Epithelial cell of esophagus (primary cell): ENCODE measurements at regions not wholly inside any gene's neighbourhood (a gene's known extent, or its start where the extent isn't known, plus 50 kb on each side); places are given as distances from the start of the nearest gene placed in this dataset.

Experiments
- DNase-seq: peaks from one replicate; pipeline ENCODE4 v3.0.0; 2010; ENCODE audit warnings: low read depth
- H3K4me3 ChIP-seq: 2 replicates; pipeline ENCODE4 v1.5.1; 2011; ENCODE audit warnings: mild to moderate bottlenecking, low read length, control low read depth
- TF ChIP-seq, protein P1 (sequence below): IDR thresholded peaks from 2 replicates; pipeline ENCODE4 v1.5.1; 2011; ENCODE audit warnings: low read depth, mild to moderate bottlenecking, low read length, control low read depth, inconsistent platforms; ENCODE audit not compliant: insufficient read depth; ENCODE audit errors: missing control alignments

DNA sequence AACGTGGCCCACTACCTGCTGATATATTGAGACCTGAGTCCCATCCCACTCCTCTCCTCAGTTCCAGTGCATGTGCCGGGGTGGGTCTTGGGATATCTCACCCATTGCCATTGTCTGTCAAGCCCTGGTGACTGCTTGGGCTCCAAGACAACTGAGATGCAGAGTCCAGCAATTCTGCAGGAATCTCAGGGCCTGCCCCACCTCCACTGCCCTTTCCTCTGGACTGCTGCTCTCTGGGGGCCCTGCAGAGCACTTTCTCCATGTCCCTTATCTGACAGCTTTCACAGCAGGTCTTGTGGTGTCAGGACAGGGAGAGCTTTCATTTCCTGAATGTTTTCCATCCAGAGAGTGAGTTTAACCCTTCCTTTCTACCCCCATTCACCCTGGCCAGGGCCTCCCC, 152.9 kb downstream of the ARL4C start:
- H3K4me3 ChIP-seq = no peak overlapping the region
- TF ChIP-seq, protein P1, sequence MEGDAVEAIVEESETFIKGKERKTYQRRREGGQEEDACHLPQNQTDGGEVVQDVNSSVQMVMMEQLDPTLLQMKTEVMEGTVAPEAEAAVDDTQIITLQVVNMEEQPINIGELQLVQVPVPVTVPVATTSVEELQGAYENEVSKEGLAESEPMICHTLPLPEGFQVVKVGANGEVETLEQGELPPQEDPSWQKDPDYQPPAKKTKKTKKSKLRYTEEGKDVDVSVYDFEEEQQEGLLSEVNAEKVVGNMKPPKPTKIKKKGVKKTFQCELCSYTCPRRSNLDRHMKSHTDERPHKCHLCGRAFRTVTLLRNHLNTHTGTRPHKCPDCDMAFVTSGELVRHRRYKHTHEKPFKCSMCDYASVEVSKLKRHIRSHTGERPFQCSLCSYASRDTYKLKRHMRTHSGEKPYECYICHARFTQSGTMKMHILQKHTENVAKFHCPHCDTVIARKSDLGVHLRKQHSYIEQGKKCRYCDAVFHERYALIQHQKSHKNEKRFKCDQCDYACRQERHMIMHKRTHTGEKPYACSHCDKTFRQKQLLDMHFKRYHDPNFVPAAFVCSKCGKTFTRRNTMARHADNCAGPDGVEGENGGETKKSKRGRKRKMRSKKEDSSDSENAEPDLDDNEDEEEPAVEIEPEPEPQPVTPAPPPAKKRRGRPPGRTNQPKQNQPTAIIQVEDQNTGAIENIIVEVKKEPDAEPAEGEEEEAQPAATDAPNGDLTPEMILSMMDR = no peak
- DNase-seq = no peak

DNA sequence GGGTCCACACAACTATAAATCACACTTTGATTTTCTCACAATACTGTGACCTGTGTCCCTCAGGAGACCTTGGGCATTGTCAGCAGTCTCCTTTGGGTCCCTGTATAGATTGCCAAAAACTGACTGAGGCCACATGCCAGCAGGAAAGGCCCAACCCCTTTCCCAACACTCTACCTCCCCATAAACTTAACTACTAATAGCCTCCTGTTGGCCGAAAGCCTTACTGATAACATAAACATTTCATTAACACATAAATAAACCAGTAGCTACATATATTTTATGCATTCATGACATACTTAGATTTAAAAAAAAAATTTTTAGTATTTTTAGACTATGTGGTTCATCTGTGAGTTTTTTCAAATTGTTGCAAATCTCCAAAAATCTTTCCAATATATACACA, 153.5 kb downstream of the ARL4C start:
- TF ChIP-seq, protein P1 = no peak
- H3K4me3 ChIP-seq = no peak overlapping the region
- DNase-seq = no peak

DNA sequence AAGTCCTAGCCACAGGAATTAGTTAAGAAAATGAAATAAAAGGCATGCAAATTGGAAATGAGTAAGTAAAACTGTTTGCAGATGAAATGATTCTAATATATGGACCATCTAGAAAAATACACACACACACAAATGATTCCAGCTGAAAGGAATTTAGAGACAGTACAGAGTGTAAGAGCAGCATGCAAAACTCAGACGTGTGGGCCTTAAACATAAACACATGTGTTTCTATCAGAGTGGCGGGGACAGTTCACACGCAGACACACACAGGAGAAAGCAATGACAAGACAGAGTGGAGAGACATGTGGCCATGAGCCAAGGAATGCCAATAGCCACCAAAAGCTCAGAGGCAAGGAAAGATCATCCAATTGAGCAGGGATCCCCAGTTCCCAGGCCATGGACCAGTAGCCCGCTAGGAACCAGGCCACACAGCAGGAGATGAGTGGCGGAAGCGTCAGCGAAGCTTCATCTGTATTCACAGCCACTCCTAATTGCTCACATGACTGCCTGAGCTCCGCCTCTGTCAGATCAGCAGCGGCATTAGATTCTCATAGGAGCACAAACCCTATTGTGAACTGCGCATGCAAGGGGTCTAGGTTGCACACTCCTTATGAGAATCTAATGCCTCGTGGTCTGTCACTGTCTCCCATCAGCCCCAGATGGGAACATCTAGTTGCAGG, 155.4 kb downstream of the ARL4C start:
- no peak overlapping the region for H3K4me3 ChIP-seq
- TF ChIP-seq, protein P1 = no peak
- no peak for DNase-seq

DNA sequence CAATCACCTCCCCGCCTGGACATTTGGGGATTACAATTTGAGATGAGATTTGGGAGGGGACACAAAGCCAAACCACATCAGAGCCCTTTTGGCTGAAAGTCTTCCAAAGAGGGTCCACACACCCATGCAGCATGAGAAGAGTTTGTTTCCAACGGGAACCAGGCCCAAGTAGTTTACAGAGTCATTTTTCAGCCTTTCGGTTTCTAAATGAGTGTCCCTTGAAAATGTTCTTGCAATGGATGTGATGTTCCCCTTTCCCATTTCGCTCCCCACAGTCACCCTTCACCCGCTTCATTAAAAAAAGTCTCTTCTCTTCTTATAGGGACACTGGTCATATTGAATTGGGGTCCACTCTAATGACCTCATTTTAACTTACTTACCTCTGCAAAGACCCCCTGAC, 157.4 kb downstream of the ARL4C start:
- TF ChIP-seq, protein P1 = no peak
- no peak overlapping the region for H3K4me3 ChIP-seq
- DNase-seq = no peak

DNA sequence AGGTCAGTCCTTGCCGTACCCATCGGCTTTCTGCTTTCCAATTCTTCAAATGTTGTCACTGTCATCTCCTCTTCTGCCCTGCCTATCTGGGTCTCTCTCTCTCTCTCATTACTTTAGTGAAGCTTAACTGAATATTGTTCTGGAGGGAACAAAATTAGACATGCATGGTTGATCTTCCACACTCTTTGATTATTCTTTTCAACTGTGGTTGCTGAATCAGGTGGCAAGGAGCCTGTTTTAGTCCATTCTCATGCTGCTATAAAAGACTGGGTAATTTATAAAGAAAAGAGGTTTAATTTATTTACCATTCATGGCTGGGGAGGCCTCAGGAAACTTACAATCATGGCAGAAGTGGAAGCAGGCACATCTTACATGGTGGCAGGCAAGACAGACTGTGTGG, 157.9 kb downstream of the ARL4C start:
- H3K4me3 ChIP-seq = no peak overlapping the region
- DNase-seq = no peak
- TF ChIP-seq, protein P1 = no peak

DNA sequence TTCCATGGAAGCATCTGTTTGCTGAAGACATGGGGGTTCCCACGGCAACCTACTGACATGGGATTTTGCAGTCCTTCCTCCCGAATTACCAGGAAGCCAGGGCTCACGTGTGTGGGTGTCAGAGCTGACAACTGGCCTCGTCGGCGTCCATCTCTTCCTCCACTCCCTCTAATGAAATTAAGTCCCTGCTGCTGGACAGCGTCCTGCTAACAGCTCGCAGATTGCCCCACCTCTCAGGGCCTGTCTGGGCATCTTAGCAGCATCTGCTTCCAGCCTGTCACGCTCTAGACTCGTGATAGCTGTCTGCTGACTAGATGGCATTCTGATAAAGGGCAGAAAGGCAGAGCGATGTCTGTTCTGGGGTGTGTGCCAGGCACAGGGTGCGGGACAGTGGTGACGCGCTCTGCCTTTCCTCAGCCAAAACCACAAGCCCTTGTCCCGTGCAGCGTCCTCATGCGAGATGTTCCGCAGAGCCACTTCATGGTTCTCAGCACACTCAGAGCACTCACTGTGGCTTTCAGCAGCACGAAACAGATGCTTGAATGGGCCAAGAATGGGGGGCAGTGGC, 161.1 kb downstream of the ARL4C start:
- peak; percentile 83 for DNase-seq
- TF ChIP-seq, protein P1 = no peak
- no peak overlapping the region for H3K4me3 ChIP-seq

DNA sequence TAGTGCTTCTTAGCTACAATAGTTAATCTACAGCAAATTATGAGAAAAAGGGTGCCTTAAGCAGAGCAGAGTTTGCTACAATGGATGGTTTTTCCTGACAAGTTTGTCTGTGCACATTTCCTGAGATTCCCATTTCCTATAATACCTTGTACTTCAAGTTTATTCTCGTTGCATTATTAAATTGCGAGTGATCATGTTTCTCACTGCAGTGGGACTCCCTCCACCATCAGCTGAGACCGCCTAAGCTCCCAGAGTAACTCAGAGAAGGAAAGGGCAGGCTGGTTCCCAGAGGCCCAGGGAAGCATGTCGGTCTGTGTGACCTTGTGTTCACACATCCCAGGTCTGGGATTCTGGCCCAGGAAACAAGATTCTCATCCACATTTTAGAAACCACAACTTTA, 162.1 kb downstream of the ARL4C start:
- no peak overlapping the region for H3K4me3 ChIP-seq
- TF ChIP-seq, protein P1 = no peak
- no peak for DNase-seq
